Right renal cortex interstitium (tissue), 3 donors: ENCODE measurements at regions not wholly inside any gene's neighbourhood (a gene's known extent, or its start where the extent isn't known, plus 50 kb on each side); places are given as distances from the start of the nearest gene placed in this dataset.

ENCODE experiments used
- DNase-seq, 3 donors: peaks; one replicate each; pipeline ENCODE4 v3.0.0-alpha.2; 2013; ENCODE audit warnings: low read depth in 3 of 3, low spot score in 2 of 3

- no peak for DNase-seq
These were observed 133.4 kb upstream of the ACP3 start for GRCh38 chr3:132183811-132184210.

- no peak for DNase-seq
These were observed 129.5 kb upstream of the ACP3 start for GRCh38 chr3:132187746-132188145.

DNA sequence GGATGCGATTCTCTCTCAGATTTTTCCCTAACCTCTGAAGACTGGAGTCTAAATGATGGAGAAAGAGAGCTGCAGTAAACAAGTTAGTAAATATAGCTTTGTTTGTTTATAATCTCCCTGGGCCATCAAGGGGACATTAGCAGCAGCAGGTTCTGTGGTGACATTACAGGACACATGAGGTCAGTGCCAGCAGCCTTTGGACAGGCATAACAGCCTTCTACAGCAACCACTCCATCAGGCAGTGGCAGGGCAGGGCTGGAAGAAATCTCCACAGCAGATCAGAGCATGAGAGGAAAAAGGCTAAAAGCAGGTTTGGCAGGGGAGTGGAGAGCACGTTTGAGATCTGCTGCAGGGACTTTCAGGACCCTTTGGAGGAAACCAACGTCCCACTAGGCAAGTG, 127.6 kb upstream of the ACP3 start:
- DNase-seq, result no peak

DNA sequence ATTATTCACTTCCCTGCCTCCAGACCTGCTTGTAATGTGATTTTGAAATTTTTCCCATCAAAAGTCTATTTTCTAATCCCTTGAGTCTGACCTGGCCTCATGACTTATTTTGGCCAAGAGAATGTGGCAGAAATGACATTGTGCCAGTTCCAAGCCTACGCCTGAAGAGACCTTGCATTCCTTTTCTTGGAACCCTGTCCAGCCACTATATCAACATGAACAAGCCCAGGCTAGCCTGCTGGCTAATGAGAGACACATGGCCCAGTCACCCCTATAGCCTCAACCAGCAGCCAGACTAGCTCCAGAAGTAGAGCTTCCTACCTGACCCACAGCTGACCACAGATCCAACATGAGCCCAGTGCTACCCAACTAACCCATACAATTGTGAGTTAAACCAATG, 121.1 kb upstream of the ACP3 start:
- DNase-seq, result no peak

GRCh38 chr3:132198516-132198915, 118.7 kb upstream of the ACP3 start:
- DNase-seq, result no peak

DNA sequence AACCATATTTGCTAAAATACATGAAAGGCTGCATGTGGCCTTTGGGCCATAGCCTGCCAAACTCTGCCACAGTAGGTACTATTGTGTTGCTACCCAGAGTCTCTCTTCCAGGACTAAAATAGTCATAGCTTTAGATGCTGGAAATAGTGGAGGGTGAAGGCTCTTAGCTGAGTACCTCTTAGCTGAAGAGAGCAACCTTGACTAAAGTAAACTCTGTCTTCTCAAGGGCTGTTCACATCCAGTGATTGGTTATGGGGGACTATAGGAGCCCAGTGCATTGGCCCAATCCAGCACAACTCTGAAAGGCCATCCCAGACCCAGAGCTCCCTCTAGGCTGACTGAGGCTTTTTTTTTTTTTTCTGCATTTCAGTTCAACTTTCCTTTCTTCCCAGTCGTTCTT, 117.8 kb upstream of the ACP3 start:
- no peak for DNase-seq

- no peak for DNase-seq
These were observed 114.6 kb upstream of the ACP3 start for GRCh38 chr3:132202586-132202985.

DNA sequence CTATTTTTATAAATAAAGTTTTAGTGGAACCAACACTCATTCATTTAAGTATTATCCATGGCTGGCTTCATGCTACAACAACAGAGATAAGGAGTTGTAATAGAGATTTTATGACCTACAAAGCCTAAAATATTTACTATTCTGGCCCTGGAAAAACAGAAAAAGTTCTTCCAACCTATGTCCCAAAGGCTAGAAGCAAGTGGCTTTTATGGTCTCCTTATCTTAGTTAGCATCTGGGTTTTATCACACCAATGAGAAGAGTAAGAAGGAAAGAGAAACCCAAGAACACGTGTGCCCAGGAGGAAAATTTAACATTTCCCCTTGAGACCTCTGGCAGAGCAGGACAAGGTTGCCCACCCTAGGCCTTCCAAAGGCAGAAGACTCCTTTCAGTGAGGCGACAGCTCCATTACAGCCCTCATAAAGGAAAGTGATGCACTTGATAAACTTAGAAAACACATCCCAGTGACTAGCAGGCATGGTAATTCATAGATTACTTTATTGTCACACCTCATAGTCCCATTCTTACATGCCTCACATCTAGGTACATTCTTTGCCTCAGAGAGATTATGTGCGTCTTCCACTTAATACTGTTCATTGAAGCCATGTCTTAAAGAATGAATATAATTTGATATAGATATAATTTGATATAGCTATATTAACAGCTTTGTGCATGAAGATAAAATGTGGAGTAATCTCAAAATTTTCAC, 113.2 kb upstream of the ACP3 start:
- no peak for DNase-seq

DNA sequence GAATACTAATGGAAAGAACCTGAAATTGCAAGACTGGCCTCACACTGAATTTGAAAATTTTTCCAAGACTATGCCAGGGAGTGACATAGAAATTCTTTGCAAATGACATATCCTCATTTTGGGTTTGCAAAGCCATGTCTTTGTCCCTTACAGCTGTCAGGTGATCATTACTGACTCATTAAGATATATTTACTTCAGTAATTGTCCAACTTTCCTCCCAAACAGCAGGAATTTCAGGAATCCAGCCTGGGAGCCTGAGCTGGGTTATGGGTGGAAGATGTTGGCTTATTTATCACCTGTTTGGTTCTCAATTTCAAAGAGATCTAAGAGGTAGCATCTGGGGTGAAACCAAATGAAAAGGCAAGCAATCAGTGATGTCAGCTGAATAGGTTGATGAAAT, 111.6 kb upstream of the ACP3 start:
- no peak for DNase-seq

DNA sequence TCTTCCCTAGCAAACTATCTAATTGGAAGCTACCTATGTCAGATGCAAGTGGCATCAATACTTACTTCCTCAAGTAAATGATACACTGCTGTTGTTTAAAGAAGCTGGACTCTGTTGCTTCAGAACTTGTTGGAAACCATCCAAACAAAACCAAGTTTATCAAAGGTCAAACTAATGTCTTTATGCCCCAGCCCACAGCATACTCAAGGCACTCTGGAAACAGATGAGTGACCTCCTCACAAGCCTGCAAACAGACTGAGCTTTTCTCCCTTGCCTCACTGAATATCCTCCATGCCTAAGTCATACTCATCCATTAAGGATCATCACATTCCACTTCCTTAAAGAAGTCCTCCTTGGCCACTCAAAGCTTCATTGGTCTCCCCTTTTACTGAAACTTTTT, 107.4 kb upstream of the ACP3 start:
- DNase-seq, result no peak

- DNase-seq, result no peak
These were observed 106.5 kb upstream of the ACP3 start for GRCh38 chr3:132210476-132211346.

DNA sequence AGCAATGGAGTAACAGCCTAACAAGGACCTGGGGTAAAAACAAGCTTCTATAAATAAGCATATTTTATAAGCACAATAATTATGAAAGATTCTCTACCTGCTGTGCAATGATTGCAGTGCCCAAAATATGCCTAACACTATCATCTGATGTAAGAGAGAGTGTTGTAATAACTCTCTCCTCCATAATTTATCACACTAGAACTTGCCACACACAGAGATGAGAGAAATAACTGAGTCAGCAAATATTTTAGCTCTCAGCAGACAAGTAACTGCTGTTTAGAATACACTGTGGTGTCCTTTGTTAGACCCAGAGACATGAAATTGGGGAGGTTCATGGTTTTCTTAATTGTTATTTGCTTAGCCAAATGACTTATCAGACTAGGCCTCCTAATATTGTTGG, 105.3 kb upstream of the ACP3 start:
- DNase-seq, result no peak

DNA sequence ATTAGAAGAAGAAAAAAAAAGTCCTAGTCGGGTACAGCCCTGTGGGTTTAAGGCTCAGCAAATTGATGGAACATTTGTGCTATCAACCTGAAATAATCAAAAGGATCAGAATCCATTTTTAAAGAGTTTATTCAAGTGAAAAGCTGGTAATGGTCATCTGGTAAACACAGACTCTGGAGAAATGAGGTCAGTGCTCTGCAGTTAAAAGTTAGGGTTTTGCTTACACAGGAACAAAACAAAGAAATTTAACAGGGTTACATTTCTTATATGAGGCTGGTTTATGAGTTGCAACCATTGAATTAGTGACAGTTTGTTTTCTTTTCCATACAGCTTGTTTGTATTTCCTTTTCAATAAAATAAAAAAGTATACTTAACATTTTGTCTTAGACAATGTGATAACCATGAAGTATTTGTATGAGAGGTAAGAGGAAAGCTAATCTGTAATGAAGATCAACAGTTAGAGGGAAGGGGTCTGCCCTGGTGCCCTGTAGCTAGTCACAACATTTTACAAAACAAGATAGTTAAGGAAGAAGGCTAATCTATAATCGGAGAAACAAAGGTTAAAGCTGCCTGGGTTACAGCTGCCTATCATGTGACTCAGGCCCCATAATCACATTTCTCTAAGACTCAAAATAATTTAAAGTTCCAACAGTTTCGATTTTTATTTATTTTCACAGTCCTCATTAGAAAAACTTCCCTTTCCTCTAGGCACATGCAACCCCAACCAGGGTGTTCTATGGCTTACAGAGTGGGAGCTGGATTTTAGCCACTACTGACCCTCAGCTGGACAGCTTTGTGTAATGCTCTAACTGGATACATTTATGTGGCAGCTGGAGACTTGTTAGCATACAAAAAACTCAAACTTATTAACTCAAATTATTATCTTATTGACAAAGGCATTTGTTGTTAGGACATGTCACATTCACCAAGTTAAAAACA, 98.1 kb upstream of the ACP3 start:
- DNase-seq, result no peak

- no peak for DNase-seq
These were observed 96.2 kb upstream of the ACP3 start for GRCh38 chr3:132220986-132221385.

DNA sequence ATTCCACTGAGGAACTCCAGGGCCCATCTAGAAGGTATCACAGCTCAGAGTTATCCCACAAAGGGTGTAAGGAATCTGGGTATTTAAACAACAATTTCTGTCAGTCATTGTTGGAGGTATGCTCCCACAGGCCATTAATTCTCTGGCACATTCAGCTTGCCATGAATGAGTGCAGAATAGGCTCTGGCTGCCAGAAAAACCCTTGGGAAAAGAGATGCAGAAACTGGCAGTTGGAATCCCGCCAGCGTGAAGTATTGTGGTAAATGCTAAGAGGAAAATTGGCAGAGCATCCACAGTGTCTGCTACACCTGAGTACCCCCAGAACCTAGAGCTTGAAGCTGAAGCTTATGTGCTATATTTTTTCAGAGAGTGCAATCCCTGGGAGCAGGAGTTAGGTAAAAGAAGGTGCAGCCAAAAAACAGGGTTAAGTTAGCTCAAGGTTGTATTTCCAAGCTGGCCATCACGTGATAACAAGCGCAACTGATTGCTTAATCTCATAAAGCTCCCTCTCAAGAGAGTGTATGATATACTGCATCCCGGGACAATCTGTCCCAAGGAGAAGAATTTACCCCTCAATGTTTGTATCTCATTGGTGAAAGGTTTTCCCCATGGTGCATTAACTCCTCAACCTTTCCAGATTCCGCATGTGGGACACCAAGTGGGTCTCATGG, 94.2 kb upstream of the ACP3 start:
- no peak for DNase-seq

DNA sequence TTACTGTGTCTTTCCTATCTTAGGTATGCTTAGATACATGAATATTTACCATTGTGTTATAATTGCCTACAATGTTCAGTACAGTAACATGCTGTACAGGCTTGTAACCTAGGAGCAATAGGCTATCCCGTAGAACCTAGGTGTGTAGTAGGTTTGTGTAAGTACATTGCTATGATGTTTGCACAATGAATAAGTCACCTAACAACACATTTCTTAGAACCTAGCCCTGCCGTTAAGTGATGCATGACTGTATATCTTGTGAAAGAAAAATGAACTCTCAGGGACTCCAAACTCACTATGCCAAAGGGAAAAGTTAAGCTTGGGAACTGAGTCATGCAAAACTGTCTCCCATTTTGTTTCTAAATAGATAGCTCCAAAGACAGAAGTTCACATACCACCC, 91.5 kb upstream of the ACP3 start:
- no peak for DNase-seq

GRCh38 chr3:132228923-132229322, 88.3 kb upstream of the ACP3 start:
- DNase-seq, result no peak

GRCh38 chr3:132229641-132230040, 87.6 kb upstream of the ACP3 start:
- DNase-seq, result no peak

DNA sequence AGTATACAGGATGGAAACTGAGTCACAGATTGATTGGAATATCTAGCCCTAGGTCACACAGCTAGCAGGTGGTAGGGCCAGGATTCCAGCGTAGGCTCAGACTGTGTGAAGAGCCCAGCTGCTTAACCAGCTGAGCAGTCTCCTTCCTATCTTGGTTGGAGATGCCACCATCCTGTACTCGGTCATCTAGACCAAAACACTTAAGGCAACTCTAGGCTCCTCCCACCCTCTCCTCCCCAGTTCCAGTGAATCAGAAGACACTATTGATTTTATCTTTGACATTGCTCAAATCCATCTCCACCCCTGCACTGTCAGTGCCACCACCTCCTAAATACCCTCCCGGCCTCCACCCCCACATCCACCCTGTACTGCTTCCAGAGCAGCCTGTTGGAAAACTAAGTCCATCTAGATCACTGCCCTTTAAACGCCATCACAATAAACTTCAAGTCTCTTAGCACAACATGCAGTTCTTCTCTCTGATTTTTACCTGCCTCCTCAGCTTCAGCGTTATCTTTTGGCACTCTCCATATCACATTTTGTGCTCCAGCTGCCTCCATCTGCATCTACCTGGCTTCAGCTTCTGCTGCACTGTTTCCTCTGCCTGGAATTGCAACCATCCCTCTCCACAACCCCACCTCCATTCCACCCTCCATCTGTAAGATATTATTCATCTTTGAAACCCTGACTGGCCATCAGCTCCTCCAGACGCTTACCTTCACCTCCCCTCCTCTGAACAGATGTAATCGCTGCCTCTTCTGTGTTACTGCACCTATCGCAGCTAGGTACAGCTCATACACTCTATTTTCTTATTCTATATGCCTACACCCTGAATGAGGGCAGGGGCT, 86.8 kb upstream of the ACP3 start:
- no peak for DNase-seq

- DNase-seq, result no peak
These were observed 85.6 kb upstream of the ACP3 start for GRCh38 chr3:132231633-132232032.
